Hippocampal formation (tissue), 2 donors: ENCODE measurements at regions not wholly inside any gene's neighbourhood (a gene's known extent, or its start where the extent isn't known, plus 50 kb on each side); places are given as distances from the start of the nearest gene placed in this dataset.

Source experiments
- DNase-seq, 2 donors: peaks; one replicate each; lab custom pipeline; 2025; lab: John Stamatoyannopoulos, UW

DNA sequence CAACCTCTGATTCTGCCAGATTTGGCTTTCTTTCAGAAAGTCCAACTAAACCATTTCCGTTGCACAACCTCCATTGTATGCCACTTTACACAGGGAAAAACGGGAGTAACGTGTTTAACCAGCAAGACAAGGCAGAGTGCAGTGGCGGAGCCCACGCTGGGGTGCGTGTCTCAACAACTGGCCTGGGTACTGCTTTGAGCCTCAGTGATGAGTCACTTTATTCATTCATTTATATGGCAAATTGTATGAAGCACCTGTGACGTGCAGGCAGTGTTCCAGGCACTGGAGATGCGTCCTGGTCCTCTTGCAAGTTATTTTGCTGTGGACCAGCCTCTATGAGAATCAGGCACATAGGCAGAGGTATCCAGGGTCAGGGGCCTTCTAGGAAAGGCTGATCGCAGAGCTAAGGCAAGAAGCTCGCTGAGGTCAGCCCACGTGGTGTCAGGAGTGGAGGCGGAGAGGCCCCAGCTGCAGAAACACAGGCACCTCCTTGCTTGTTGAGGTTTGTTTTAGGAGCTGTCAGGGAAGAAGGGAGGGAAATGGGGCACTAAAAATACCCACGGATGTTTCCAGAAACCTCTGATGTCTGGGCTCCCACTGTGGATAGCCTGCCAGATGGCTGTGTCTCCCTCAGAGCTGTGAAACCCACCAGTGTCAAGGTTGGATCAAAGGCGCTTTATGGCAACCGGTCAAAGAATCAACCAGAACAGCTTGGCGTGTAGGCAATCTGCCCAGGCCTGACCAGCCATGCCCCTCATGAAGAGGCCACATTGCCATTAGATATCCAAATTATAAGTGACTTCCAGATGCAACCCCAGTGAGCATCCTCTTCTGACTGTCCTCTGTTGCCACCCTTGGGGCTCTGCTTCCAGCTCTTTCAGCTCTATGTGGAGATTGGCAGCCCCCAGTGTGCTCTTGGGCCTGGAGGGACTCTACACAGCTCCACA, 157.2 kb downstream of the CD83 start:
- DNase-seq = no peak

DNA sequence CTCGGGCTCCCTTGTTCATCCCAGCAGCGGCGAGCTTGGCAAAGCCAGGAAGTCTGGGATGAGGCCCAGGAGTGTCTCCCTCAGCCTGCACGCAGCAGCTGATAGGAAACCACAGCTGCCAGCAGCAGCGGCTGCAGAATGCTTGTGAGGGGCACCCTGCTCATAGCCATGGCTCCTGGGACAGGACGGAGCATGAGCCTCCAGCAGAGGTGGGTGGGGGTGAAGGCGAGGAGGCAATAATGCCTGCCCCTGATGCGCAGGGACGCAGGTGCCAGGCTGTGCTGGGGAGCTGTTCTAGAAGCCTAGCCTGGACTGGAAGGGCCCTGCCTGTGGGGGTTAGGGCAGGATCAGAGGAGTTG, 157.9 kb downstream of the CD83 start:
- peak in 1 of 2 donors; percentile 23 for DNase-seq

DNA sequence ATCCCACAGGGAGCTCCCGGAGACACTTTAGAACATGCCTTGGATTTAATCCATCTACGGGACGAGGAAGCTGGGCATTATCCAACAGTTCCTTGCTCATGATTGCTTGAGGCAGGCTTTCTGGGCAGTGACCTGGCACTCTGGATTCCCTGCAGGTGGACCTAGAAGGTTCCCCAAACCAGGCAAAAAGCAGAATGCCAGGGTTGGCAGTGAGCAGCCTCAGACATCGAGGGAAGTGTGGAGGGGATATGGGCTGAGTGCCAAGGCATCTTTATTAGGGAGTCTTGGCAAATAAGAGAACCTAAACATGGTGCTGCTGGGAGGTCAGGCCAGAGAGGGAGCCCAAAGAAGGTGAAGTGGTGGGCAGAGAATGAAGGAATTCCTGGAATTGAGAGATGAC, 158.5 kb downstream of the CD83 start:
- DNase-seq = no peak

DNA sequence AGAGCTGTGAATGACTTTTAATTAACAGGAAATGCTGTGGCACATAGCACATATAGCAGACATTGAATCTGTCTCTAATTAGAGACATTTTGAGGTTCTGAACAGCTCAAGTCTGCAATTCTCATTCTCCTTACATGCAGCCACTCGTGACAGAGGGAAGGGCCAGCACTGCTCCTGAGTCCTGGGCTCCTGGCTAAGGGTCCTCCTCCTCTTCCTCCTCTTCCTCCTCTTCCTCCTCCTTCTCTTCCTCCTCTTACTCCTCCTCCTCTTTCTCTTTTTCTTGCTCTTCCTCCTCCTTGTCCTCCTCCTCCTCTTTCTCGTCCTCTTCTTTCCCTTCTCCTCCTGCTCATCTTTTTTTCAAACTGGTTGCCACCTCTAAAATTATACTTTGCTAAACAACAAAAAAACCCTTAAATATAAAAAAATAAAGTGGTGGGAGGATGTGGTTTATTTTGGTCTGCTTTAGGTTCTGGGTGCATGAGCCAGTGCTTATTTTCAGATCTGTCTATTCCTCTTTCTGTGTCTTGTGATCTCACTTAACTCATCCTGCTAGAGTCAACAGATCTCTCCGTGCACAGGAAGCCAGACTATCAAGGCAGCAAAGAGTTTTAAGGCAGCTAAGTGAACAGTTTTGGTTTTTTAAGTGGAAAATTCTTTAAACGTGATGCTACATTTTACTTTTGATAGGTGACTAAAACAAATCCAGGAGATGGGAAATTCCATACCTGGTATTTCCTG, 159.3 kb downstream of the CD83 start:
- peak; percentile 11 to 27 for DNase-seq

DNA sequence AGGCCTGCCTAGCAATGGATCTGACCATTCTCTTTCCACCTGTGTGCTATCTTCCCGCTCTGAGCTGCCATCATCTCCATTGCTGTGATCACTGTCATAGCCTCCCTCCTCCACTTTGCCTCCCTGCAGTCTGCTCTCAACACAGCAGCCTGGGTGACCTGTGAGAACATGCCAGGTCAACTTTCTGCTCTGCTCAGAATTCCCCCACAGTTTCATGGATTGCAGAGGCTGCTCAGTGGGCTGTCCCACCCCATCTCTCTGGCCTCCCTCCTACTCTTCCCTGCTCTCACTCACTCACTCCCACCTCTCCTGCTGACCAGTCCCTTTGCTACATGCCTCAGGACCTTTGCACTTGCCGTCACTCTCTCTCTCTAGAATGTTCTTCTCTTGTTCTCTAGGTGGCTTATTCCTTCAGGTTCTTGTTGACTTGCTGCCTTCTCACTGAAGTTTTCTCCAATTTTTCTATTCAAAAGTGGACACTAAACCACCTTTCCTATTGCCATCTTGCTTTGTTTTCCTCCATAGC, 159.9 kb downstream of the CD83 start:
- no peak for DNase-seq

DNA sequence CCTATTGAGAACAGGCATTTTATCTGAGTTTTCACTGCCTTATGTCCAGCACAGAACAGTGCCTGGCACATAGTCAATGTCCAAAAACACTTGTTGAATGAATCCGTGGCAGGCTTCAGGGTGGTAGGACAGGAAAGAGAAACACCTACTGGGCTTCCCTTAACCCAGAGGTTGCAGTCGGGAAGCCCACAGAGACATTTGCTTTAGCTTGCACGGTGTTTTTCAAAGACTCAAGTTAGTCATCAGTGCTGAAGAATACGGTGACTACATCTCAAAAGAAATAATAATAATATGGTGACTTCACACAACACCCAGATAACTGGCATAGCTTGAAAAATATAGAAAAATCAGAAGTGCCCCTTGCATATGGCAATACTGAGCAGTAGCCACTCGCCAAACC, 160.4 kb downstream of the CD83 start:
- DNase-seq = no peak

DNA sequence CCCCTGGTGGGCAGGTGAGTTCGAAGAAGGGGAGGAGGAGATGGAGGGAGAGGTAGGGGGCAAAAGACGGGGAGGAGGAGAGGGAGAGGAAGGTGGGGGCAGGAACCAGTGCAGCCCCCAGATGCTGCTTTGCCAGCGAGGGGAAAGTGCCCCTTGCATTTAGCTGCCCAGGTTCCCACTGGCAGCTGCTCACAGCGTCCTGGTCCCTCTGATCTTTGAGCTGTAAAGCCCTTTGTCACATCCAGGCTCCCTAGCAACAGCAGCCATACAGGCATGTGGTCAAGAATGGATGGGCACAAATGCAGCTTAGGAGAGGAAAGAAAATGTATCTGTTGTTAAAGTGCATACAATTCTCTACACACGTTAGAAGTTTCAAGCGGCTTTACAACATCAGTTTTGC, 160.9 kb downstream of the CD83 start:
- DNase-seq = no peak

DNA sequence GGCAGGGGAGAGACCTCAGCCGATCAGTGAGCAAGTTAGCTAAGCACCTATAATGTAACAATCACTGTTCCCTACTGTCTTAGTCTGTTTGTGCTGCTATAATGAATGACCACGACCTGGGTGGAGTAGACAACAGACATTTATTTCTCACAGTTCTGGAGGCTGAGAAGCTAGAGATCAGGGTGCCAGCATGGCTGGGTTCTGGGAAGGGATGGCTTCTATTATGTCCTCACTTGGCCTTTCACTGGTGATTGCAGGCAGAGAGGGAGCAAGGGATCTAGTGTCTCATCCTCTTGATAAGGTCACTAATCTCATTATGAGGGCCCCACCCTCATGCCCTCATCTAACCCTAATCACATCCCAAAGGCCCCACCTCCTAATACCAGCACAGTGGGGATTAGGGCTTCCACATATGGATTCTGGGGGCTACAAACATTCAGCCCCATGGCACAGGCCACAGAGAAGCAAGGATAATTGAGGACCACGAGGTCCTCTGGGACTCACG, 162.5 kb downstream of the CD83 start:
- DNase-seq = no peak

DNA sequence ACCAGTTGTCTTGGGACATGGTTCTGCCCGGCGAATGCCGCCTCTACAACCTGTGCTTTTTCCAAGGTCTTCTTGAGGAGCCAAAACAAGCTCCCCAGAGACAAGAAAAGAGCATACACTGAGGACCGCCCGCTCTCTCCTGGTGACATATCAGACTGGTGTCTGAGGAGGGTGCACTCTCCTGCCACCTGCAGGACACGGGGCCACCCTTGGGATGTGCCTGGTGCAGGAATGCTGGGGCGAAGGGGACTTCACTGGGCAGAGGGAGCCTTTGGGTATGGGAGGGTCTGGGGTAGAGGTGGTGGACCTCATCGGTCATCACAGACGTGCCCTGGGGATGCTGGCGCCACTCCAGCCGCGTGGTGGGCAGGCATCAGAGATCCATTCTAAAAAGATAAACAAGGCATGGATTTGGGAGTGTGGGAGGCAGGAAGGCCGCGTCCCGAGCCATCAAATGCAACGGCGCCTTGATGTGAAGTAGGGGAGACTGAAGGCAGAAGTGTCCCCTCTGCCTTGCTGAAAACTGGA, 163.3 kb downstream of the CD83 start:
- no peak for DNase-seq

DNA sequence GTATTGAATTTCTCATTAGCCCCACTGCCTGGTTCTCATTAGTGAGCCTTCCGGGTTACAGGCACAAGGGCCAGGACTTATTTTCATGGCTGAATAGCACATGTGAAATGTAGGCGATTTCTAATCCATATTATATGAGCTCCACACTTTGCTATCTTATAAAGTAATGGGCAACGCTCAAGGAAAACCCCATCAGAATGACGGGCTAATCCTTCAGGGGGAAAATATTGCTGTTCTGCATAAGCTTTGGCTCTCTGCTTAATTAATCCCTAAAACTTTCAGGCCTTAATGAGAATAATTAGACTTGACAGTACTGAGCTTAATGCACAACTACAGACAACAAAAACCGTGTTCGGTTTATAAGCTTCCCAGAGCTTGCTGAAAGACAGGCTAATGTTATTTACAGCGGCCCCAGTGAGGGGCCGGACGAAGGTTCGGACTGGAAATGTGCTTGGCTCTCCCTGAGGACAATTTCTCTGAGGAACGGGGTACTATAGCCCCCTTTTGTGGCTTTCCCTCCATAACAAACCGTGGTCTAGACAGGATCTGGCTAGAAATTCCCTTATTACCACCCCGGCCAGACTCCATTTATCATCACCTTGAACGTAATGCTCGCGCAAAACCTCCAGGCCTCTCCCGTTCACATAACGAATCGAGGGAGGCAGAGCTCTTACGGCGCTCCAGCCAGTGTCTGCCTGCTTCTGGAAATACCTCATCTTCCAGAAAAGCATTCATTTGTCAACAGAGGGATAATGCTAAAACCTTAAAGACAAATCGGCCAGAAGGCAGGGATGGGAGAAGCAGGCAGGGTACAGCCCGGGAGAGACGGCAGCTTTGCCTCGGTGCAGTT, 164.5 kb downstream of the CD83 start:
- no peak for DNase-seq

DNA sequence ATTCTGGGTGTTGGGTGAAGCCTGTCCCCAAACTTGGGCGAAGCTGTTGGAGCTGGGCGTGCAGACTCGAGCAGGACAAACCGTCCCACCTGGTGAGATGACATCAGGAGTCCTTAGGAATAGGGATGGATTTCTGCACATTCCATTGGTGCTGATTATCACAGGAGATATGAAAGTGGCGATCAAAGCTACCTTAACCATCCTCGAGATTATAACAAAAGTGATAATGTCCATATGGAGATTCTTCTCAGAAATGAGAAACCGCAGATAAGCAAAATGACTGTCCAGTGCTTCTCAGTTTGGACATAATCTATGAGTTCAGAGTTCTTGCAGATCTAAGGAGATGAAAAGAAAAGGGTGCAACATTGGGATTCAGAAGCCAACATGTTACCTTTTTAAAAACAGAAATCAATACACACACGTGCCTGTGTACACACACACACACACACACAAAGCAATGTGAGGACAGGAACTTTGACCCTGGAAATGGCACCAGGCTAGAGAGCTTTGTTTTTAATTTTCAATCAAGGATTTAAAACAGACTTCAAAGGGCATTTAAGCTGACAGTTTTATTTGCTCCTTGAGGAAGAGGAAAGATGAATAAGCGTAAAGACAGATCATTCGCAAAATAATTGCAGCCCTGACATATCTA, 165.4 kb downstream of the CD83 start:
- no peak for DNase-seq

DNA sequence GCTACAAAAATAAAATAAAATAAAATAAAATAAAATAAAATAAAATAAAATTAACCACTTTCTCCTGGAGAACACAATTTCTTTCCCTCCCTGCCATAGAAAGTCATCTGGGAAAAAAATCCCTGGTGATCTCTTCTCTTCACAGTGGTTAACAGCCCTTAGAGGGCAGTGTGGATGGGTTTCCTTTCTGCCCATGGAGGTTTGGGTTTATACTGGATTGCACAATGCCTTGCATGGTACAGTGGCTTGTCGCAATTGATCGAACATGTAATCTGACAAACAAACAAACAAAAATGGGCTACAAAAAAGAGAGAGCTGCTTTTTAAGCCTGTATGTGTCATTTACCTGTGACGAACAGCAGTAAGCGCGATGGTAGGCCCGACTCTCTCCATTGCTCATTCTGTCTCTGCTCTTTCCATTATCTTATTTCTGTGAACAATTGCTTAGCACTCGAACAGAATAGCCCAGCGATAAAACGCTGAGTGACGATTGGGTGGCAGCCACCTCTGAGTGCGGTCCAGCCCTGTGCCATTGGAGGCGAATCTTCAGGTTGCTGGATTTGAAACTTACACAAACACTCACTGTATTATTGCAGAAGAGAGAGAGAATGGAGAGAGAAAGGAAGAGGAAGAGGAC, 166.1 kb downstream of the CD83 start:
- DNase-seq = no peak

DNA sequence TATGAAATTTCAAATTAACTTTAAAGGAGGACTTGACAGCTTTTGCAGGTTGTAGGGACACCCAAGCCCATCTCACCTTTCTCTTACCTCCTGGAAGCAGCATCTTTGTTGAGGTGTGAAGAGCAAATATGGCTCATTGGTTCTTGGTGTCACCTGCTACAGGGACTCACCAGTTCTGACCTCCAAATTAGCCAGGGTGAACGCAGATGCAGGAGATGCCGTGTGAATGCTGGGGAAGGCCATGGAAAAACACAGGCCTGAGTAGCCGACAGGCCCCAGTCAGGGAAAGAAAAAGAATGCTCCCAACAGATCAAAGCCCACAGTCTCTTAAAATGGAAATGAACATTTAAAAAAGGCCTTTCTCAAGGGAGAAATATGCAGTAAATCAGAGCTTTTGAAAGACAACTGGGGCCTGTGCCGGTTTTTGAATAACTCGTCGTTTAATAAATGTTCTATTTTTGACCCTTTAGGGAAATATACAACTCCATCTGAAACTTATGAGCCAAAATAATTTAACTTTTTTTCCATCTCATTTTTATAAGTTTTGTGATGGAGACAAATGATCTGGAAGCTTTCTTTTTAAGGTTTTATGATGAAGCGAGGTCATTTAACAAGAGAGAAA, 167.5 kb downstream of the CD83 start:
- DNase-seq = no peak

DNA sequence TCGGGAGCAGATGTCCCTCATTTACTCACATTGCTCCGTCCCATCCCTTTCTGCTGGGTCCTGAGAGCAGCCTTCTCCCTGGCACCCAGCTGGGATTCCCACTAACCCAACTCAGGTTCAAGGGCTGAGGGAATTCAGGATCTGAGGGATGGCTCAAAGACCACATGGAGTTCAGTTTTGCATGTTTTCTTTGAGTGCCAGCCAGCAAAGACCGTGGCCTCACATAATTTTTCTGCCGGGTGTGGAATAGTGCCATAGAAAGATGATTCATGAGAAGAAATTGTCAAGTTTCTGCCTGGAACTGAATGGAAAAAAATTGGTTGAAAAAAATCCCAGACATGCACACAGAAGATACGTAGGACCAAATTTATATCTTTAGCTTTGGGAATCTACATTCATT, 168.6 kb downstream of the CD83 start:
- DNase-seq = no peak

DNA sequence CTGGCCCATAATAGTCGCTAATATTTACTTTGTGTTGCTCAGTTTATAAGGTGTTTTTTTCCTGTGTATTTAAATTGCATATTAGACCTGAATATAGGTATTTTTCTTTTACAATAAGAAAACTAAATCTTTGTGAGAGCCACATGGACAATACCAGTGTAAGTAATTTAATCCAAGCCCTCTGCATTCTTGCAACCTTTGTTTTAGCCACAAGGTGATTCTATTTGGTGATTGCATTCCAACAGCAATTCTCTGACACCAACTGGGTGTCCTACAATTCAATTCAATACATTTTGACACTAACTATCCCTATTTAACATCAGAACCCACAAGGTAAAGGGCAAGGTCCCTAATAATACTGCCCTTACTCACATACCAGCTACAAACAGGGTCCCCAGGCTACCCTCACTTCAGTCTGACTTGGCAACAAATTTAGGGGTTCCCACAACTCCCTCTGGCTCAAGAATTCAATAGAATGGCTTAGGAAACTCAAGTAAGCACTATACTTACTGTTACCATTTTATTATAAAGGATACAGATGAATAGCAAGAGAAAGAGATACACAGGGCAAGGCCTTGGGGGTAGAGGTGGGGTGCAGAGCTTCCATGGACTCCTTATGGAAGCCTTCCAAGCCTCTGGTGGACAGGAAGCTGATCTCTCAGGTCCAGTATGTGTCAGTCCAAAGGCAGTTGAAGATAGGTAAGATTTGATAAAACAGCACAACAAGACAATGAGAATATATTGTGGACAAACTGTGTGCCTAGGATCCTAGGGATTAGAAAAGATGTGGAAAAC, 169.3 kb downstream of the CD83 start:
- no peak for DNase-seq

DNA sequence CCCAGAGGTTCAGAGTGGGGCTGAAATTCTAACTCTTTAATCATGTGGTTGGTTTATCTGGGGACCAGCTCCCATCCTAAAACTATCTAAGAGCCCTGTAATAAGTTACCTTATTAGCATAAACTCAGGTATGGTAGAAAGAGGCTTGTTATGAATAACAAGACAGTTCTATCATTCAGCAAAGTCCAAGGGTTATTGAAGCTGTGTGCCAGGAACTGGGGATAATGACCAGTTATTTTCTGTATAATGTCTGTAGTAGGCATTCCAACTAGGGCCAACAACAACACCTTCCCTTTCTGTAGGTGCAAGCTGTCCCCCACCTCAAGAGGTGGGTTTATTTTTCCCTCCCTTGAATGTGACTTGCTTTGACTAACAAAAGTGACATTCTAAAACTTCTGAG, 170.1 kb downstream of the CD83 start:
- no peak for DNase-seq

DNA sequence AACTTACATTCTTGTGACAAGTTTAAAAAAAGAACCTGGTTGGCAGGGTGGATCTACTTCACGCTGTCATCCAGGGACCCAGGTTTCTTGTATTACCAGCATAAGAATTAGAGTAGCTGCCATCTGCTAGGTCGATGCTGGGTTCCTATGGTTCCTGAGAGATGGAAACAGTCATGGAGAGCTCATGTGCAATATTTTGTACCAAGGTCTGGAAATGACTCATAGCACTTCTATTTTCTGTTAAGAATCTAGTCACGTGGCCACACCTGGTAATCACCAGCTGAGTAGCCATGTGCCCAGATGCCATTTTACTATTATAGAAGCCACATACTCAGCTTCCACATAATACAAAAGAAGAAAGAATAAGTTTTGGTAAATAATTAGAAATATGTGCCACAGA, 171.3 kb downstream of the CD83 start:
- no peak for DNase-seq

DNA sequence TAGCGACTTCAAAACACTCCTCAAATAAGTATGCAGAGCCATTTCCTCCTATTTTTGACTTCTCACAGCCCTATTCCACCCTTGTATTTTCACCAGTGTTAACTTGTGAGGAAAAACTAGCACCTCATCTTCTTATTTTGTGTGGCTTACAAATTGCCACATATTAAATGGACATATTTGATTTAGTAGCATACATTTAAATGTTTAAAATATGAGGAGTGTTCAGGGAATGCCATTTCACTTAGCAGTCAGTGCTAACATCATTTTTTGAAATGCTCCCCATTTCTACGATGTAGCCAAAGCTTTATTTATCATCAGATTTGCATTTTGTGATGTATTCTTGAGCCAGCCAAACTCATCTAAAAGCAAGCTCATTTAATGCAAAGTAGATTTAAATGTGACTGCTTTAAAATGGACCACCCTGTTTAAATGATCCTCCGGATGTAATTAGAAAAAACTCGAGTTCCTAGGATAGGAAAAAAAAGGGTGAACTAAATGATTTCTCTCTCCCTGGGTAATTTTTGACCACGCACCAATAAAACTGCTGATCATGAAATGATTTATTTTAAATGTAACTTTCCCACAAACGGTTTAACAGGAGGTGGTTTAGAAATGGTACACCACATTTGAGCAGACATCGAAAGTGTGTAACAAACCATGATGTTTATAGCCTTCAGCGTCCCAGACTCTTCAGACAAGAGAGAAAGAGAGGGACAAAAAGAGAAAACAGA, 172.6 kb downstream of the CD83 start:
- no peak for DNase-seq
